22Rv1 (cell line): ENCODE measurements at regions not wholly inside any gene's neighbourhood (a gene's known extent, or its start where the extent isn't known, plus 50 kb on each side); places are given as distances from the start of the nearest gene placed in this dataset.

ENCODE experiments used
- CTCF ChIP-seq: fragments of 450-650 bp; IDR thresholded peaks from 2 replicates; pipeline ENCODE4 v1.5.1; 2017; ENCODE audit warnings: mild to moderate bottlenecking
- ZFX ChIP-seq: fragments of 450-650 bp; IDR thresholded peaks from 2 replicates; pipeline ENCODE4 v1.6.1; 2017; ENCODE audit warnings: antibody characterized with exemption, borderline replicate concordance

- no peak for TF ChIP-seq CTCF
- TF ChIP-seq ZFX: no peak
Measured at GRCh38 chr6:128759447-128759846, 123.5 kb upstream of the LAMA2 start.
